Non-pigmented ciliary epithelial cell (primary cell): ENCODE measurements at regions not wholly inside any gene's neighbourhood (a gene's known extent, or its start where the extent isn't known, plus 50 kb on each side); places are given as distances from the start of the nearest gene placed in this dataset.

Experiments
- DNase-seq: peaks from one replicate; pipeline ENCODE4 v3.0.0-alpha.2; 2010; ENCODE audit warnings: low read depth

GRCh38 chr10:33126742-33127141 lies 168.7 kb upstream of the ITGB1 start:
- DNase-seq: no peak

- no peak for DNase-seq
Measured at GRCh38 chr10:33125522-33126517, 167.8 kb upstream of the ITGB1 start.

- DNase-seq: no peak
Measured at GRCh38 chr10:33125111-33125510, 167.1 kb upstream of the ITGB1 start.

- no peak for DNase-seq
Measured at GRCh38 chr10:33123680-33124079, 165.7 kb upstream of the ITGB1 start.

- no peak for DNase-seq
Measured at GRCh38 chr10:33122014-33122809, 164.2 kb upstream of the ITGB1 start.

GRCh38 chr10:33120700-33121099 lies 162.7 kb upstream of the ITGB1 start:
- DNase-seq: no peak

- no peak for DNase-seq
Measured at GRCh38 chr10:33120275-33120674, 162.2 kb upstream of the ITGB1 start.

- no peak for DNase-seq
Measured at GRCh38 chr10:33117816-33118215, 159.8 kb upstream of the ITGB1 start.

GRCh38 chr10:33117230-33117629 lies 159.2 kb upstream of the ITGB1 start:
- DNase-seq: no peak

- DNase-seq: no peak
Measured at GRCh38 chr10:33115738-33116719, 158.0 kb upstream of the ITGB1 start.

GRCh38 chr10:33114451-33114952 lies 156.5 kb upstream of the ITGB1 start:
- no peak for DNase-seq

GRCh38 chr10:33113466-33113865 lies 155.4 kb upstream of the ITGB1 start:
- DNase-seq: no peak

- no peak for DNase-seq
Measured at GRCh38 chr10:33112831-33113455, 154.9 kb upstream of the ITGB1 start.

GRCh38 chr10:33111488-33112051 lies 153.5 kb upstream of the ITGB1 start:
- no peak for DNase-seq

- DNase-seq: no peak
Measured at GRCh38 chr10:33109788-33110469, 151.9 kb upstream of the ITGB1 start.

GRCh38 chr10:33109384-33109783 lies 151.4 kb upstream of the ITGB1 start:
- no peak for DNase-seq

- no peak for DNase-seq
Measured at GRCh38 chr10:33107953-33108352, 149.9 kb upstream of the ITGB1 start.

GRCh38 chr10:33106767-33107166 lies 148.7 kb upstream of the ITGB1 start:
- DNase-seq: no peak

GRCh38 chr10:33103863-33104379 lies 145.9 kb upstream of the ITGB1 start:
- no peak for DNase-seq

GRCh38 chr10:33102071-33102470 lies 144.0 kb upstream of the ITGB1 start:
- DNase-seq: no peak
